Suprapubic skin (tissue), 4 donors: ENCODE measurements at regions not wholly inside any gene's neighbourhood (a gene's known extent, or its start where the extent isn't known, plus 50 kb on each side); places are given as distances from the start of the nearest gene placed in this dataset.

Experiments used
- DNase-seq, 2 donors: peaks; one replicate each; pipeline ENCODE4 v3.0.0-alpha.2; 2019; ENCODE audit warnings: low spot score in 2 of 2
- H3K27ac ChIP-seq: fragments of 200-600 bp; sonication (generic); one replicate; pipeline ENCODE4 v1.5.1; 2019
- H3K27me3 ChIP-seq: fragments of 200-600 bp; sonication (generic); one replicate; pipeline ENCODE4 v1.5.1; 2019
- H3K36me3 ChIP-seq: fragments of 200-600 bp; sonication (generic); one replicate; pipeline ENCODE4 v1.5.1; 2019
- H3K4me1 ChIP-seq: fragments of 200-600 bp; sonication (generic); one replicate; pipeline ENCODE4 v1.5.1; 2019
- H3K4me3 ChIP-seq: fragments of 200-600 bp; sonication (generic); one replicate; pipeline ENCODE4 v1.5.1; 2019; ENCODE audit warnings: mild to moderate bottlenecking
- H3K9me3 ChIP-seq: fragments of 200-600 bp; sonication (generic); one replicate; pipeline ENCODE4 v1.5.1; 2019
- CTCF ChIP-seq, 2 donors: fragments of 200-600 bp in 1 of 2; fragments of 450-650 bp in 1 of 2; sonication (generic) in 1 of 2; IDR thresholded peaks; one replicate each; pipeline ENCODE4 v1.5.1; 2016 to 2019; ENCODE audit warnings: antibody characterized with exemption in 2 of 2, mild to moderate bottlenecking in 1 of 2, moderate library complexity in 1 of 2
- EP300 ChIP-seq: sonication (generic); formaldehyde crosslinking; IDR thresholded peaks from one replicate; pipeline ENCODE4 v1.6.1; 2017; ENCODE audit warnings: antibody characterized with exemption
- POLR2A ChIP-seq, 2 donors: fragments of 450-650 bp; IDR thresholded peaks; one replicate each; pipeline ENCODE4 v1.6.1; 2017; ENCODE audit warnings: antibody characterized with exemption in 2 of 2, mild to moderate bottlenecking in 2 of 2, moderate library complexity in 2 of 2
- POLR2AphosphoS5 ChIP-seq, 3 donors: sonication (generic); formaldehyde crosslinking; IDR thresholded peaks; one replicate each; pipeline ENCODE4 v1.6.1; 2017; ENCODE audit warnings: antibody characterized with exemption in 3 of 3
- WGBS: methylation state at CpG from one replicate; pipeline ENCODE4 v1.1.5; 2018; 5-methylcytosine and 5-hydroxymethylcytosine counted together

DNA sequence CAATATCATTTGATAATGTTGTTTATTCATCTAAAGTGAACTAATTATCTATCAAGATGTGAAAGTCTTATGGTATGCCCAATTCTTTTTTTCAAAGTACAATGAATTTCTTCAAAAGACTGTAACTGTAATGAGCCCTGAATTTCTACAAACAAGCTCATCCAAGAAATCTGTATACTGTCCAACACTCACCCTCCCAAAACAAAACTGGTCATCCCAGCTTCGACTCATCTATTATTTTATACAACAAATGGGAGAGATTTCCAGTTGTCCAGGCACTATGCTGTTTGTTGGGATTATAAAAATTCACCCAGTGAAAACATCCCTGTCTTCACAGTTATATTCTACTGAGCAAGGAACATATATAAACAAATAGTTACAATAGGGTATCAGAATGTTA is 806.9 kb downstream of the TNS3 start:
- H3K27ac ChIP-seq, result peak overlapping the region; percentile 57
- no peak overlapping the region for H3K4me3 ChIP-seq
- no peaks in the 10 kb centered on the region for H3K27me3 ChIP-seq
- no peak for TF ChIP-seq EP300
- no peak for TF ChIP-seq POLR2AphosphoS5 (IDR thresholded peaks at IDR 0.05)
- no peak for TF ChIP-seq POLR2A (IDR thresholded peaks at IDR 0.05)
- TF ChIP-seq CTCF (IDR thresholded peaks at IDR 0.05), result no peak
- WGBS, result 65% methylated on average over 1 of the region's 1 CpG
- H3K9me3 ChIP-seq, result no peaks in the 10 kb centered on the region
- H3K36me3 ChIP-seq, result no peaks in the 10 kb centered on the region
- no peak for DNase-seq
- peaks cover 4% of the 10 kb centered on the region for H3K4me1 ChIP-seq

DNA sequence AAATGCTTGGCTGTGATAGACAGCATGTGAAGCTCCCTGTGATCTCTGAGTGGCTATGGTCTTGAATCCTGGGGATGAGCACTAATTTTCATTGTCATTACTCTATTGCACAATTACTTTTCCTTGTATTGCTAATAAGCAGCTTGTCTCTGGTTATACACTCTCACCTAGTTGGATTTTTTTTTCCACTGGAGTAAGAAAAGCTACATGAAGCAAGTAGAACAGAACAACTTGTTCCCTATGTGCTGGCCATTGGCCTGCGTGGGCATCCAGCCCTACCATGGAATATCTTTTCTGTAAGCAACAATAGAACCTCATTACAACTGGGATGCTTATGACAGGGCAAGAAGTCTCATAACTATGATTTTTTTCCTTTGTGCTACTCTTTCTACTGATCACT is 807.4 kb downstream of the TNS3 start:
- no peak for DNase-seq
- H3K36me3 ChIP-seq, result no peaks in the 10 kb centered on the region
- H3K27me3 ChIP-seq, result no peaks in the 10 kb centered on the region
- H3K4me1 ChIP-seq, result peaks cover 4% of the 10 kb centered on the region
- no peaks in the 10 kb centered on the region for H3K9me3 ChIP-seq
- WGBS, result 97% methylated on average over 1 of the region's 1 CpG
- no peak overlapping the region for H3K4me3 ChIP-seq
- TF ChIP-seq EP300, result peak; percentile 67
- TF ChIP-seq POLR2AphosphoS5 (IDR thresholded peaks at IDR 0.05), result peak in 1 of 3 donors; percentile 52
- TF ChIP-seq POLR2A (IDR thresholded peaks at IDR 0.05), result no peak
- peak overlapping the region; percentile 57 for H3K27ac ChIP-seq

GRCh38 chr7:46772776-46773175 is 809.1 kb downstream of the TNS3 start:
- no peak overlapping the region for H3K4me3 ChIP-seq
- 82% methylated on average over 1 of the region's 1 CpG for WGBS
- TF ChIP-seq EP300 (peak; percentile 64), POLR2A (IDR thresholded peaks at IDR 0.05) (no peak)

DNA sequence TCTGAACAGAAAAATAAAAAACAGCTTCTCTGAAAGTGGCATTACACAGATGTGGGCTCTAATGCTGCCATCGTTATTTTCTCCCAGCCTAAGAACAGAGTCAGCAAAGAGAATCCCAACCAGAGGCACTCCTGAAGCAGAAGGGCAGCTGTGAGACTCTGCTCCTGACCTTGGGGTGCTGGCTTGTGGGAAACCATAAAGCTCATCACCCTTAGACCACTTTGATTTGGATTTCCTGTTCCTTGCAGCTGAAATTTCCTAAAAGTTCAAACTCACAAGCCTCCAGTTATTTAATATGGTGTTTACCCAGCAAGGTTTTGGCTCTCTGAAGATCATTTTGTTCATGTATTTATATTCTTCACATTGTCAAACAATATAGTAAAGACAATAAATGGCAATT is 814.8 kb downstream of the TNS3 start:
- Histone ChIP-seq H3K9me3 (no peaks in the 10 kb centered on the region), H3K27me3 (no peaks in the 10 kb centered on the region), H3K4me1 (peaks cover 4% of the 10 kb centered on the region), H3K27ac (no peak overlapping the region), H3K36me3 (no peaks in the 10 kb centered on the region), H3K4me3 (no peak overlapping the region)
- no peak for TF ChIP-seq EP300
- no peak for TF ChIP-seq CTCF (IDR thresholded peaks at IDR 0.05)
- no peak for TF ChIP-seq POLR2A (IDR thresholded peaks at IDR 0.05)
- no peak for TF ChIP-seq POLR2AphosphoS5 (IDR thresholded peaks at IDR 0.05)
- 76% methylated on average over 1 of the region's 1 CpG for WGBS
- no peak for DNase-seq

More at GRCh38 chr7:46772776-46773175, 809.1 kb downstream of the TNS3 start:
- no peak overlapping the region for H3K27ac ChIP-seq
- no peaks in the 10 kb centered on the region for H3K9me3 ChIP-seq
- no peak for DNase-seq
- no peaks in the 10 kb centered on the region for H3K36me3 ChIP-seq
- peaks cover 4% of the 10 kb centered on the region for H3K4me1 ChIP-seq
- H3K27me3 ChIP-seq, result no peaks in the 10 kb centered on the region

DNA sequence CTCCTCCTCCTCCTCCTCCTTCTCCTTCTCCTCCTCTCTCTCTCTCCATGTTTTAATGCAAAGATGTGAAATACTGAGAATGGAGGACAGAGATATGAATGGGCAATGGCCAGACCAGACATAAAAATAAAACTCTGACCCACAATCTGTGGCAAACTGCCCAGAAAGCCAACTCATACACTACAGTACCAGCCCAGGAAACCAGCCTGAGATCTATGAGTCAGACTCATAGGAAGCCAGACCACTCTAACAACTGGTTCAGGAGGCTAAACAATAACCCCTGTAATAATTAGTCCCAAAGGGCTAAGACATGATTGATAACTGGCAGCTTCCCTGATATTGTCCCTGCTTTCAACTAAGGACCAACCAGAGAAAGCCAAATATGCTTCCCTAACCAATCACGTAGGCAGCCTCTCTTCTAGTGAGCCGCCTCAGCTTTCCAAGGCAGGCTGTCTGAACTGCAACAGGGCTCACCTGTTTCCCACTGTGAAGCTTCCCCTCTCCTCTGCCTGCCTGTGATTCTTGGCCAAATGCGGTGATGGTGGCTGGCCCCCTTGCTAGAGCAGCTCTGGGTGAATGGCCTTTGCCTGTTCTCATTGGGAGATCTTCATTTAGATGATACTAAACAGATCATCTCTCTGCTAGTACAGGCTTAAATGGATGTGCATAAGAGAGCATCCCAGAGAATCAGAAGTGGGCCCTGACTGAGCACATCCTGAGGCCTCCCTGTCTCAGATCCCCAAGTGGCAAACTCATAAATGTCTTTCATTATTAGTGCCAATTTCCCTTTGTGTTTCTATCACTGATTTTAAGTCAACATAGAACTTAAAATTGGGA is 817.6 kb downstream of the TNS3 start:
- Histone ChIP-seq H3K4me1 (no peaks in the 10 kb centered on the region), H3K27me3 (no peaks in the 10 kb centered on the region), H3K9me3 (no peaks in the 10 kb centered on the region), H3K4me3 (no peak overlapping the region), H3K27ac (peak overlapping the region; percentile 58), H3K36me3 (no peaks in the 10 kb centered on the region)
- no peak for DNase-seq
- TF ChIP-seq EP300 (no peak), POLR2AphosphoS5 (IDR thresholded peaks at IDR 0.05) (no peak), CTCF (IDR thresholded peaks at IDR 0.05) (no peak), POLR2A (IDR thresholded peaks at IDR 0.05) (no peak)
- WGBS, result 86% methylated on average over 3 of the region's 3 CpGs

DNA sequence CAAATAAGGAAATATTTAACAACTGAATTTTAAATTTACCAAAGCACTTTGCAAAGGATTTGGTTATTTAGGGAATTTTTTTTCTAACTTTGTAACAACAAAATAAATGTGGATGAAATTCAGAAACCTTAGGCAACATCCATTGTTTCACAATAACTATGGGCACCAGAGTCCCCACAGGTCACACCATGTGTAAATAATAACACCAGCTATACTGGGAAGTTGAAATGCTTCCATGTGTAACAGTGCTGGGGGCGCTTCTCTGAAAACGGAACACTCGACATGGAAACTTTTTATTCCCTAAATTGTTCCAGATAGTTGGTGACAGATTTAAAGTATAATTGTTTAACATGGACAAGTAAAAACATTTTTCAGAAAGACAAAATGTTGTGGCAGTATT is 818.6 kb downstream of the TNS3 start:
- Histone ChIP-seq H3K36me3 (no peaks in the 10 kb centered on the region), H3K4me3 (no peak overlapping the region), H3K27ac (peak overlapping the region; percentile 58), H3K27me3 (no peaks in the 10 kb centered on the region), H3K9me3 (no peaks in the 10 kb centered on the region), H3K4me1 (no peaks in the 10 kb centered on the region)
- 50% methylated on average over 3 of the region's 3 CpGs for WGBS
- no peak for TF ChIP-seq POLR2A (IDR thresholded peaks at IDR 0.05)
- TF ChIP-seq POLR2AphosphoS5 (IDR thresholded peaks at IDR 0.05), result peak in 2 of 3 donors; percentile 23 to 38
- DNase-seq, result no peak
